Left renal cortex interstitium (tissue), 4 donors: ENCODE measurements at regions not wholly inside any gene's neighbourhood (a gene's known extent, or its start where the extent isn't known, plus 50 kb on each side); places are given as distances from the start of the nearest gene placed in this dataset.

ENCODE experiments used
- DNase-seq, 4 donors: peaks; one replicate each; pipeline ENCODE4 v3.0.0-alpha.2; 2013; ENCODE audit warnings: low read depth in 4 of 4, low spot score in 2 of 4, missing footprints in 1 of 4

GRCh38 chr17:73750975-73751374 lies 106.7 kb upstream of the SDK2 start:
- no peak for DNase-seq

GRCh38 chr17:73753751-73754496 lies 109.7 kb upstream of the SDK2 start:
- DNase-seq, result no peak

DNA sequence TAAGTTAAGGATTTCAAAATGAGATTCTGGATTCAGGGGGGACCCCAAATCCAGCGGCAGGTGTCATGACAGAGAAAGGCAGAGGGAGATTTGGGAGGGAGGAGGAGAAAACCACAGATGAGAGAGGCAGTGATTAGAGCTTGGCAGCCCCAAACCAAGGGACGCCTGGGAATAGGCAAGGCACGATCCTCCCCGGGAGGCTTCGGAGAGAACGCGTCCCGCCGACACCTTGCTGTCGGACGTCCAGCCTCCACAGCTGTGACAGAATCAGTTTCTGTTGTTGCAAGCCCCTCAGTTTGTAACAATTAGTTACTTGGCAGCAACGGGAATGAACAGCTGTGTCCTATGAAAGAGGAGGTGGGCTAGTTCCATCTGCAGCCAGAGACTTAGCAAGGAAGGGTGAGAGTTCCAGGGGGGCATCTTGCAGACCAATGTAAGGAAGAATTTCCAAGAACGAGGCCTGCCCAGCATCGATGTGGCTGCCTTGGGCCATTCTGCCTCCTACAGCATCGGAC lies 110.7 kb upstream of the SDK2 start:
- no peak for DNase-seq

DNA sequence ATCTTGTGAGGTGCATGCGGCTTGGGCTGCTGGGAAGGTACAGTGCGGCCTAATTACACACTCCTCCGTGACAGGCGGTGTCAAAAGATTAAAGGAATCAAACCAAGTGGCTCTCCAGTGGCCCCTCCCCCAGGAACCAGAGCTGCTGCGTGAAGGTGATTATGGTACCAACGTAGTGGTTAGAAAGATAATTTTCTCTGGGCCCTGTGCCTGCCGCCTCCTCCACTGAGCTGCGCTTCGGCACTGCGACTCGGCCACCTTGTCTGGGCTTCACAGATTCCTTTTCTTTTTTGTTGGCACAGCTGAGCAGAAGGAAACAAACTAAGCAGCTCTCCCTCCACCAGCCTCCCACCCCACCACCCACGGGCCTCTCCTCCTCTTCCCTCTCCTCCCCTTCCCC lies 113.2 kb upstream of the SDK2 start:
- no peak for DNase-seq

GRCh38 chr17:73758245-73758644 lies 114.0 kb upstream of the SDK2 start:
- DNase-seq, result no peak

DNA sequence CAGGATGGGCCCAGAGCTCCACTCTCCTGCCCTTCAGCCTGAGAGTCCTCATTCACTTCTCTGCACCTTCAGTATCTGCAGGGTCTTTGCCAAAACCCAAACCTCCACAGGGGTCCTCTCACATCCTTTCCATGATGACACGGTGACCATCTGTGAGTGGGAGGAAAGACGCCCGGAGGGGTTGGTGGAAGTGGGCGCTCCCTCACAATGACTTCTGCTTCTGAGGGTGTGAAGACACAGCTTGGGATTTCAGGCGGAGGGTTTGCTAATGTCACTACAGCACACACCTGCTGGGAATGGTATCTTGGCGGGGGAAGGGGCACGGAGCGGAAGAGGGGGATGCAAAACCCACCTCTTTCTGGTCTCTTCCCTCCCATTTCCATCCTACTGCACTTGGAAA lies 115.1 kb upstream of the SDK2 start:
- no peak for DNase-seq

- no peak for DNase-seq
Measured at GRCh38 chr17:73759734-73760438, 115.6 kb upstream of the SDK2 start.

DNA sequence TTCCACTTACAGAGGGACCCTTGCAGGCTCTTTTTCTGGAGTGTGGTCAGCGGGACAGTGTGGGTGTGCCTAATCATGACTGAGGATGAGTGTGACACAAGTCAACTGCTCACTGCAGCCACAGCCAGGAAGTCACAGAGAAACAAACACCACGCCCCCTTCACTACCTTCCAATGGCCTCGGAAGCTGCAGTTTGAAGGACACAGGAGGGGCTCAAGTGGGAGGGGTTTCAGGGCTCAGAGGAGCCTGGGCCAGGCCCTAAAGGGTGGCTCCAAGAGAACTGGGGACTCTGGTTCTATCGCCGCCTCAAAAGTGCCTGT lies 116.2 kb upstream of the SDK2 start:
- DNase-seq, result no peak

DNA sequence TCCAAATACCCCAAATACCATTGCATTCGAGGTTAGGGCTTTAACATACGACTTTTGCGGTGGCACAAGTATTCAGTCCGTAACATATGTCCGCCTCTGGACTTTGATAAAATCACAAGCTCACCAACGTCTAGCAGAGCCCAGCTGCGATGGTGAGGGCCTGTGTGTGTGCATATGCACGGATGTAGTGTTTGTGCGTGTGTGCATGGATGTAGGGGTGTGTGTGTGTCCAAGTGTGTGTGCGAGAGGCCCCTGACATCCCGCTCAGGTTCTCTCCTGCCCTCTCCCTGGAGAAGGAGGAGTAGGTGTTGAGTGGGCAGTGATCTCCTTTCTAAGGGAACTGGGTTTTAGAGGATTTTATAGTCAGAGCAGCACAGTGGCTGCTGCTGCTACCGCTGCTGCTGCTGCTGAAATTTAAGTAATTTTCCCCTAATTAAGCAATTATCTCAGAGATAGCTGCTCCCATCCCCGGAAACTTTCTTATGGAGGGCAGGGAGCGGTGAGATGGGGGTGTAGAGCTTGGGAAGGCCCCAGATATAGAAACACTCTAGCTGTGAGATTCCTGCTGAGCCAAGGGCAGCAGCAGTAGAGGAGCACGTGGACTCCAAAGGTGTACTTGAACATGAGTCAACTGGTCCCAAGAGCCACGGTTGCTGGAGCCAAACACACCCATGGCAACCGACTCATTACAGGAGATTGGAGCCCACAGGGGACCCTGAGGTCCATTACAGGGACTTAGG lies 121.7 kb upstream of the SDK2 start:
- no peak for DNase-seq

DNA sequence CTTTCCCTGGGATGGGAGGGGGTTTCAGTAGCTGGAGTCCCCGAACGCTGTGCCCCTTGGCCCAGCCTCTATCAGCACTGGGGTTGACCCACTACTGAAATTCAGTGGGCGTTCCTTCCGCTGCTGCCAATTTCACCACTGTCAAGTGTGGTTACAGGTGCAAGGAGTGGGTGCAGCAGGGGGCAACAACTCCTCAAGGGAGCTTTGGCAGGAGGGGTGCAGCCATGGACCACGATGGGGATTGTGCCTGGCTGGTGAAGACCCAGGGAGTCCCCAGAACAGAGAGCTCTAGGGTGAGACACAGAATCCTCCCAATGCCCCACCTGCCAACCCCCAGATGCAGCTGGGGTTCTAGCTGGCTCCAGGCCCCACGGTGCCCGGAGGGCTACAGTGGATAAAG lies 123.5 kb upstream of the SDK2 start:
- DNase-seq, result no peak

DNA sequence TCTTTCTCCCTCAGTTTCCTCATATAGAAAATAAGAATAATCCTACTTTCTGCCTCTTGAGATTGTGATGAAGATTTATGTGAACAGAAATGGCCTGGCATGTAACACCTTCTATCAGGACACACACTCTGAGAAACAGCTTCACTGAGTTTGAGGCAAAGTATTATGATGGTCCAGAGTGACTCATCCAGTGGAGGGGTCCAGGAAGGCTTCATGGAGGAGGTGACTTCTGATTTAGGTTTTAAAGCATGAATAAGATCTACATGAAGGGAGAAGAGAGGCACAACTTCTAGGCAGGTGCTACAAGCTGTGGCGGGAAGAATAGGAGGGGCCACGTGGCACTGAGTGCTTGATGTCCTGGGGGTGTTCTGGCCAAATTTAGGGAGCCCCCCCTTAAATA lies 124.4 kb upstream of the SDK2 start:
- DNase-seq, result no peak

DNA sequence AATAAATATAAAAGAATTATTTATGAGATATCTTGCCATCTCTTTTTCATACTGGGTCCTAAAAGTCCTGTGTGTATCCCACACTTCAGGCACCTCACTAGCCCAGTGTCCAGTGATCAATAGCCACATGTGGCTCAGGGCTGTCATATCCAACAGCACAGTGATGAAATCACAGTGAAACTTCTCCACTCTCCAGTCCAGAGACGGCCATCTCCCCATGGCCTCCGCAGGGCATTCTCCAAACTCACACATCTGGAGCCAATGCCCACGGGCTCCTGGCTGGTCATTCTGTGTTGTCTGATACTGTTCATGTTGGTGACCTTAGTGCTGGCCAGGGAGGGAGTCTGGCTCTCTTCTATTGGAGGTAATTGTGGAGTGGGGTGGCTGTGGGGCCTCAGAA lies 125.2 kb upstream of the SDK2 start:
- no peak for DNase-seq

GRCh38 chr17:73770115-73770848 lies 126.0 kb upstream of the SDK2 start:
- peak; percentile 39 to 67 (median 55) for DNase-seq

DNA sequence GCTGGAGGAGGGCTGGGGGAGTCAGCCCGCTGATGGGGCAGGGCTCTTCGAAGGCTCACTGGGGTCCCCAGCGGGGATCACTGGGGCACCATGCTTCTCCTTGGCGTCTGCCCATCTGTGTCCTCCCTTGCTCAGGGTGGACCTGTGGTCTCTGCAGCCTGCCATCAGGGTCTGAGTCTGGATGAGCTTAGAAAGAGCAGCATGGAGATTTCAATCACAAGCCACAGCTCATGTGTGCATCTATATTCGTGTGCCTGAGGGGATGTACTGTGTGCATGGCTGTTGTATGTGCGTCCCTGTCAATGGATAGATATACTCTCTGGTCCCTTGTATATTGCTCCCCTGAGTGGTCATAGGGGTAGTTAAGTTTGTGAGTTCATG lies 126.6 kb upstream of the SDK2 start:
- DNase-seq, result no peak

- DNase-seq, result no peak
Measured at GRCh38 chr17:73772107-73772705, 128.0 kb upstream of the SDK2 start.

DNA sequence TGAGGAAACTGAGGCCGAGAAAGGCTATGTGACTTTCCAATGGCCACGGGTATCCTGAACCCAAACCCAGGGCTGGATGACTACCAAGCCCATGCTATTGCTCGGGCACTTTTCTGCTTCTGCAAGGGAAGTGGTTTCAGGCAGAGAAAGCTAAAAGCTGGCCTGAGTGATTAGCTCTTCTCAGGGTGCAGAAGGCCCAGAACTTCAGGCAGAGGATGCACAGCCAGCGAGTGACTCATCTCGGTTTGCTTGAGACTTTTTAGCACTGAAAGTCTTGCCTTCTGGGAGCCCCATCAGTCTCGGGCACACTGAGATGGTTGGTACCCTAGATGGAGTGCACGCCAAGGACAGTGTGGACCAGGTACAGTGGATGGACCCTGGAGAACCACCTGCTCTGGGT lies 129.5 kb upstream of the SDK2 start:
- no peak for DNase-seq

DNA sequence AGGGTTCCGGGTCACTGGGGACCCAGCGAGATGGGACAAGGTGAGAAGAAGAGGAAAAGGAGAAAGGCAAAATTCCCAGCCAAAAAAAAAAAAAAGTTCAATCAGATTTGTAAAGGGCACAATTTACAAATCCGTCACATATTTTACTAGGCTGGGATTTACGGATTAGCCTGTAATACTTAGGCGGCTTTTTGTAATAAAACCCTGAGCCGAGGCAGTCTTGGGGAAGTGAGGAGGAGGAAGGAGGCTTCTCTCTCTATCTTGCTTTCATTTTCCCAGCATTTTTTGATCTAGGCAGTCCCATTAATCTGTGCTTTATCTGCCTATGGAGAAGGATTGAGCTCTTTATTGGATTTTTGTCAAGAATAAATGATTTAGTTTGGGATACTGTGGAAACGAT lies 130.6 kb upstream of the SDK2 start:
- no peak for DNase-seq

DNA sequence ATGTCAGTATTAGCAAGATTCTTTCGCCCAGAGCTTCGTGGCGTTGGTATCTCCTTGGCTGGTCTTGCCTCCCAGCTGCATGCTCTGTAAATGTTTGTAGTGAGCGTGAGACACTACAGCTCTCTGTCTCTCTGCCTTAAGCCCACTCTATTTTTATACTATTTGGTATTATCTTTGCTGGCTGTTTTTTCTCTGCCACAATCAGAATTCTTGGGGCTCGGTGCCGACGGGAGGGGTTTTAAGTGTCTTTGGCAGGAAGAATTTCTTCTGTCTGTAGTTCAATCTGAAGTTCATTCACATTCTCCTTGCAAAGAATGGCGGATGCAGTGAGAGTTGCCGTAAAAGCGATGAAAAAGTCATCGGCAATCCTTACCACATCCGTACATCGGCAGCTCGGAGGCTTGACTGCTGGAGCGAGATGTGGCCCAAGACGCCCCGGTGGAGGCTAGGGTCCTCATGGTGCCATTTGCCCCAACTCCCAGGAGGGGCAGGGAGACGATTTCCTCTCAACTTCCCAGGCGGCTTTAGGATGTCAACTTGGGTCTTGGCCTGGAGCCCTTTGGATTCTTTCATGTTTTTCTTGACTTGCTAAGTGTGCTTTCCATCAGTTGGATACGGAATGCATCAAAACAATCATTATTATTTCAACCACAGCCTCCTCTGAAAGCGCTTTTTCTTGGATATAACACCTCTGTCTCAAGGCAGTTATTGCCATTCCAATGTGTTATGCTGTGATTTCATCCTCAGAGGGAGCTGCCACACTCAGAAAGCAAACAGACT lies 132.3 kb upstream of the SDK2 start:
- no peak for DNase-seq

GRCh38 chr17:73777131-73777449 lies 132.8 kb upstream of the SDK2 start:
- DNase-seq, result no peak

GRCh38 chr17:73782231-73782630 lies 138.0 kb upstream of the SDK2 start:
- no peak for DNase-seq
